Ishikawa (cell line): ENCODE measurements at regions not wholly inside any gene's neighbourhood (a gene's known extent, or its start where the extent isn't known, plus 50 kb on each side); places are given as distances from the start of the nearest gene placed in this dataset.

ENCODE experiments used
- CEBPB ChIP-seq: IDR thresholded peaks from 2 replicates; pipeline ENCODE4 v1.6.1; 2012
- CREB1 ChIP-seq: IDR thresholded peaks from 2 replicates; pipeline ENCODE4 v1.6.1; 2012; ENCODE audit warnings: low read depth
- EGR1 ChIP-seq: IDR thresholded peaks from 2 replicates; pipeline ENCODE4 v1.6.1; 2012
- EP300 ChIP-seq: IDR thresholded peaks from 2 replicates; pipeline ENCODE4 v1.6.1; 2012; ENCODE audit warnings: borderline replicate concordance
- FOXM1 ChIP-seq: IDR thresholded peaks from 2 replicates; pipeline ENCODE4 v1.6.1; 2012; ENCODE audit warnings: low read depth, borderline replicate concordance
- MAX ChIP-seq: IDR thresholded peaks from 2 replicates; pipeline ENCODE4 v1.6.1; 2012
- NFIC ChIP-seq: IDR thresholded peaks from 2 replicates; pipeline ENCODE4 v1.6.1; 2012
- RAD21 ChIP-seq: IDR thresholded peaks from 2 replicates; pipeline ENCODE4 v1.6.1; 2012; ENCODE audit warnings: low read depth
- REST ChIP-seq: IDR thresholded peaks from 2 replicates; pipeline ENCODE4 v1.6.1; 2012; ENCODE audit warnings: low read depth, mild to moderate bottlenecking
- TAF1 ChIP-seq: IDR thresholded peaks from 2 replicates; pipeline ENCODE4 v1.6.1; 2012; ENCODE audit warnings: low read depth, mild to moderate bottlenecking
- TCF12 ChIP-seq: IDR thresholded peaks from 2 replicates; pipeline ENCODE4 v1.6.1; 2012; ENCODE audit warnings: low read depth
- TEAD4 ChIP-seq: IDR thresholded peaks from 2 replicates; pipeline ENCODE4 v1.6.1; 2012
- USF1 ChIP-seq: IDR thresholded peaks from 2 replicates; pipeline ENCODE4 v1.6.1; 2012
- YY1 ChIP-seq: IDR thresholded peaks from 2 replicates; pipeline ENCODE4 v1.6.1; 2012; ENCODE audit warnings: low read depth
- ZBTB7A ChIP-seq: IDR thresholded peaks from 2 replicates; pipeline ENCODE4 v1.6.1; 2012; ENCODE audit warnings: low read depth

GRCh38 chr5:12851761-12852160 is 947.5 kb upstream of the CTNND2 start:
- TF ChIP-seq NFIC, result no peak
- no peak for TF ChIP-seq TEAD4

GRCh38 chr5:12848709-12849108 is 944.5 kb upstream of the CTNND2 start:
- TF ChIP-seq TCF12 (no peak), EP300 (no peak), CEBPB (no peak)

- no peak for TF ChIP-seq EGR1
- no peak for TF ChIP-seq USF1
- no peak for TF ChIP-seq CEBPB
- TF ChIP-seq ZBTB7A, result no peak
- no peak for TF ChIP-seq RAD21
- TF ChIP-seq MAX, result no peak
- TF ChIP-seq YY1, result no peak
- no peak for TF ChIP-seq FOXM1
- no peak for TF ChIP-seq REST
- TF ChIP-seq CREB1, result no peak
These were observed 941.4 kb upstream of the CTNND2 start for GRCh38 chr5:12845549-12846159.

GRCh38 chr5:12840972-12841371 is 936.7 kb upstream of the CTNND2 start:
- TF ChIP-seq CEBPB (no peak), USF1 (no peak), CREB1 (no peak), TEAD4 (no peak)

GRCh38 chr5:12837592-12837991 is 933.3 kb upstream of the CTNND2 start:
- TF ChIP-seq USF1 (no peak), CEBPB (no peak), FOXM1 (no peak), TCF12 (no peak), TAF1 (no peak), YY1 (no peak), RAD21 (no peak), NFIC (no peak), EP300 (no peak), MAX (no peak), REST (no peak), TEAD4 (no peak), EGR1 (no peak), ZBTB7A (no peak)

GRCh38 chr5:12825163-12825562 is 920.9 kb upstream of the CTNND2 start:
- TF ChIP-seq CREB1, result no peak
- no peak for TF ChIP-seq EP300
- no peak for TF ChIP-seq CEBPB
- no peak for TF ChIP-seq NFIC
- no peak for TF ChIP-seq EGR1
- no peak for TF ChIP-seq TEAD4
- no peak for TF ChIP-seq USF1
- no peak for TF ChIP-seq TCF12
- no peak for TF ChIP-seq TAF1
- TF ChIP-seq FOXM1, result no peak
- TF ChIP-seq RAD21, result no peak
